Activated CD8-positive, alpha-beta memory T cell treated with anti-CD3 and anti-CD28 coated beads, Interleukin-2, amount 10 ng/mL, durations not matched to agents 7 days and 5 days (primary cell): ENCODE measurements at regions not wholly inside any gene's neighbourhood (a gene's known extent, or its start where the extent isn't known, plus 50 kb on each side); places are given as distances from the start of the nearest gene placed in this dataset.

Source experiments
- ATAC-seq: fragments of 150-1000 bp; cut with Tn5 transposase; one replicate; pipeline ENCODE4 v1.10.0; 2021; ENCODE audit warnings: moderate library complexity
- CTCF ChIA-PET: fragments of 350-600 bp; sonication (Branson Sonifier 250); formaldehyde crosslinking; loops from one replicate; lab custom pipeline; 2021; ENCODE audit warnings: antibody characterized with exemption; lab: Charles Lee
- DNase-seq: peaks from one replicate; pipeline ENCODE4 v3.0.0-alpha.2; 2020
- H3K27ac Mint-ChIP-seq: one replicate; pipeline ENCODE4 v1.8.0; 2021; ENCODE audit warnings: mild to moderate bottlenecking, mixed read lengths
- H3K27me3 Mint-ChIP-seq: one replicate; pipeline ENCODE4 v1.8.0; 2021; ENCODE audit warnings: mixed read lengths
- H3K36me3 Mint-ChIP-seq: one replicate; pipeline ENCODE4 v1.8.0; 2021; ENCODE audit warnings: mild to moderate bottlenecking, mixed read lengths
- H3K4me1 Mint-ChIP-seq: one replicate; pipeline ENCODE4 v1.8.0; 2021; ENCODE audit warnings: mixed read lengths
- H3K4me3 Mint-ChIP-seq: one replicate; pipeline ENCODE4 v1.8.0; 2021; ENCODE audit warnings: mild to moderate bottlenecking, moderate library complexity, mixed read lengths
- H3K9me3 Mint-ChIP-seq: one replicate; pipeline ENCODE4 v1.8.0; 2022; ENCODE audit warnings: low read depth, mixed read lengths

DNA sequence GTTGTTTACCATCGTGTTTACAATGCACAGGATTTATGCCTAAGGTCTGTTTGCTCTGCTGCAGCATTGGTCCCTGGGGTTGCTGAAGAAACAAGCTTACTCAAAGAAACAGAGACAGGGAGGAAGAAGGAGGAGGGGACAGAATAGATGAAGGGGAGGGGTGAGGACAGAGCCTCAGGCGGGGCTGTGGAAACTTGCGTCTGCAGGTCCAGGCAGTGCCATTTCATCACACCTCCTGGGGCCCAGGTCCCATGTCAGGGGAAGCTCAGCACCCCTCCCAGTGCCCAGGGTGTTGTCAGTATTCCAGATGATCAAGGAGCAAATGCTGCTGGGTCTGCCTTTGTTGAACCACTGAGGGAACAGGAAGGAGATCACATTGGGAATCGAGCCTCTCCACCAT, 1406.8 kb downstream of the TBC1D22A start:
- H3K27me3 Mint-ChIP-seq, result no peaks in the 10 kb centered on the region
- H3K27ac Mint-ChIP-seq, result no peak overlapping the region
- DNase-seq, result no peak
- ATAC-seq, result no peak
- no peaks in the 10 kb centered on the region for H3K9me3 Mint-ChIP-seq
- no peaks in the 10 kb centered on the region for H3K36me3 Mint-ChIP-seq
- no peaks in the 10 kb centered on the region for H3K4me1 Mint-ChIP-seq
- CTCF ChIA-PET, result no interaction called here
- H3K4me3 Mint-ChIP-seq, result no peak overlapping the region

GRCh38 chr22:48167238-48167637, 1404.8 kb downstream of the TBC1D22A start:
- H3K4me3 Mint-ChIP-seq, result no peak overlapping the region
- H3K36me3 Mint-ChIP-seq, result no peaks in the 10 kb centered on the region
- no peaks in the 10 kb centered on the region for H3K27me3 Mint-ChIP-seq
- H3K27ac Mint-ChIP-seq, result no peak overlapping the region
- H3K9me3 Mint-ChIP-seq, result no peaks in the 10 kb centered on the region
- CTCF ChIA-PET, result no interaction called here
- ATAC-seq (no peak), DNase-seq (no peak)
- H3K4me1 Mint-ChIP-seq, result no peaks in the 10 kb centered on the region

GRCh38 chr22:48161298-48161697, 1398.8 kb downstream of the TBC1D22A start:
- ATAC-seq (no peak), DNase-seq (no peak)
- no peaks in the 10 kb centered on the region for H3K4me1 Mint-ChIP-seq
- H3K27ac Mint-ChIP-seq, result no peak overlapping the region
- CTCF ChIA-PET, result no interaction called here
- H3K9me3 Mint-ChIP-seq, result no peaks in the 10 kb centered on the region
- no peak overlapping the region for H3K4me3 Mint-ChIP-seq
- H3K36me3 Mint-ChIP-seq, result no peaks in the 10 kb centered on the region
- no peaks in the 10 kb centered on the region for H3K27me3 Mint-ChIP-seq

GRCh38 chr22:48157676-48158075, 1395.2 kb downstream of the TBC1D22A start:
- DNase-seq, result no peak
- no peaks in the 10 kb centered on the region for H3K4me1 Mint-ChIP-seq

DNA sequence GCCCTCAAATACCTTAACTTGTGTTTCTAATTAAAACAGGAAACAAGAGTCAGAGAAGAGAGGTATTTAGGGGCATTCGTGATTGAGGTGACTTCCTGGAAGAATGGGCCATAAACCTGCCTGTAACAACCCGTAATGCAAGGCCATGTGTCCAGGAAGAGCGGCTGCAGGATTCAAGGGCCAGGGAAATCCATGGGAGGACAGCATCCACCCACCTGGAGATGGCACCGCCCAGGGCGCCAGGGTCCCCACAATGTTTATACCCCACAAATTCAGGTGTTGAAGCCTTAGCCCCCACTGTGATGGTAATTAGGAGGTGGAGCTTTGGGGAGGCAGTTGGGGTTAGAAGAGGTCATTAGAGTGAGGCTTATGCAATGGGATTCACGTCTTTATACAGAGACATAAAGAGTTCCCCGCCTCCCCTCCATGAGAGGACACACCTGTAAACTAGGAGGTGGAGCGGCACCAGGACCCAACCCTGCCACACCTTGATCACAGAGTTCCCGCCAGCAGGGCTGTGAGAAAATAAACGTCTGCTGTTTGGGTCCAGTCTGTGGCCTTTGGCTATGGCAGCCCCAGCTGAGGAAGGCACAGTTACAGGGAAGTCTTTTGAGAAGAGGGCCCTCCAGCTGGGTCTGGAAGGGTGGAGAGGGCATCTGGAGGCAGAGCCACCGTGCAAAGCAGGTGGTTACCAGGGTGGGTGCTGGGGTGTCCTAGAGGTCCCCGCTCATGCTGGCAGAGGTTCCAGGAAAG, 1394.3 kb downstream of the TBC1D22A start:
- no peaks in the 10 kb centered on the region for H3K4me1 Mint-ChIP-seq
- no peak for DNase-seq
- H3K27ac Mint-ChIP-seq, result no peak overlapping the region
- no peak for ATAC-seq
- H3K4me3 Mint-ChIP-seq, result no peak overlapping the region
- no peaks in the 10 kb centered on the region for H3K36me3 Mint-ChIP-seq
- no peaks in the 10 kb centered on the region for H3K9me3 Mint-ChIP-seq
- CTCF ChIA-PET, result no interaction called here
- H3K27me3 Mint-ChIP-seq, result no peaks in the 10 kb centered on the region

More at GRCh38 chr22:48157676-48158075, 1395.2 kb downstream of the TBC1D22A start:
- Mint-ChIP-seq H3K9me3 (no peaks in the 10 kb centered on the region), H3K4me3 (no peak overlapping the region), H3K36me3 (no peaks in the 10 kb centered on the region), H3K27ac (no peak overlapping the region), H3K27me3 (no peaks in the 10 kb centered on the region)
- CTCF ChIA-PET, result no interaction called here
- no peak for ATAC-seq

DNA sequence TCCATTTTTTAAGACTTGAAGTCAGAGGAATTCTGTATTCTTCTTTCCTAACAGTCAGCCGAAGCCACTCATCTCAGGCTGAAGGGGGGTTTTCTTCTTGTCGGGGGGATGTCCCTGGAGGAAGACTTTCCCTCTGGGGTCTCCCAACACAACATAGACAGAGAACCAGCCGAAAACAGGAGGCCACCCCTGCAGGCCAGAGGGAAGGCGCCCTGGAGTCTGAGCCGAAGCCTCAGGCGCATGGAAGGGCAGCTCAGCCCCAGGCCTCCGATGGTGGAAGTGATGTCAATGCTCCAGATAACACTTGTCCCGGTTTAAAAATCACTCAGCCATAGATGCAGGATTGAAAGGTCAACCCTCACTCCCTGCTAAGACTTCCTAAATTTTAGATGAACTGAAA, 1393.0 kb downstream of the TBC1D22A start:
- no peaks in the 10 kb centered on the region for H3K4me1 Mint-ChIP-seq
- ATAC-seq (no peak), DNase-seq (no peak)
- no peak overlapping the region for H3K27ac Mint-ChIP-seq
- CTCF ChIA-PET, result no interaction called here
- no peaks in the 10 kb centered on the region for H3K36me3 Mint-ChIP-seq
- no peak overlapping the region for H3K4me3 Mint-ChIP-seq
- H3K27me3 Mint-ChIP-seq, result no peaks in the 10 kb centered on the region
- no peaks in the 10 kb centered on the region for H3K9me3 Mint-ChIP-seq

- Mint-ChIP-seq H3K4me1 (no peaks in the 10 kb centered on the region), H3K27ac (no peak overlapping the region), H3K27me3 (no peaks in the 10 kb centered on the region), H3K36me3 (no peaks in the 10 kb centered on the region), H3K4me3 (no peak overlapping the region), H3K9me3 (no peaks in the 10 kb centered on the region)
- no peak for ATAC-seq
- DNase-seq, result no peak
- CTCF ChIA-PET, result no interaction called here
These were observed 1392.4 kb downstream of the TBC1D22A start for GRCh38 chr22:48154943-48155240.

- CTCF ChIA-PET, result no interaction called here
- Mint-ChIP-seq H3K27me3 (no peaks in the 10 kb centered on the region), H3K4me3 (no peak overlapping the region), H3K4me1 (no peaks in the 10 kb centered on the region), H3K9me3 (no peaks in the 10 kb centered on the region), H3K36me3 (no peaks in the 10 kb centered on the region), H3K27ac (no peak overlapping the region)
- ATAC-seq (no peak), DNase-seq (no peak)
These were observed 1391.9 kb downstream of the TBC1D22A start for GRCh38 chr22:48154169-48154942.

GRCh38 chr22:48153726-48154125, 1391.3 kb downstream of the TBC1D22A start:
- CTCF ChIA-PET, result no interaction called here
- Mint-ChIP-seq H3K27me3 (no peaks in the 10 kb centered on the region), H3K9me3 (no peaks in the 10 kb centered on the region), H3K36me3 (no peaks in the 10 kb centered on the region), H3K27ac (no peak overlapping the region), H3K4me1 (no peaks in the 10 kb centered on the region), H3K4me3 (no peak overlapping the region)
- DNase-seq, result no peak
- ATAC-seq, result no peak

DNA sequence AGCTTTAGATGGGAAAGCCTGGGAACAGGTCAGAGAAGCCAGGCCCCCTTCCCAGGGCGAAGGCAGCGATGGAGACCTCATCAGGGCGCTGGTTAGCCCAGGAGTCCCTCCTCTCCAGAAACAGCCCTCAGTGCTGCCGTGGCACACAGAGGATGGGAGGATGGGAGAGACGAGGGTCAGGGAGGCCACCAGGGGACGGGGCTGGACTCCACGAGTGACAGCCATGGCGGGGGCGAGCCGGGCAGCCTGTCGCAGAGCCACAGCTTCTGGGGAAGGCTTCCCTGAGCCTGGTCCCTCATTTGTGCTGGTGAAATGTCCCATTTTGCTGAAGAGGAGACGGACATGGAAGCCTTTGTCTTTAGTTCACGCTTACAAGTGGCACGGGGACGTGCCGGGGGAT, 1390.5 kb downstream of the TBC1D22A start:
- no peak for ATAC-seq
- Mint-ChIP-seq H3K27ac (no peak overlapping the region), H3K4me1 (no peaks in the 10 kb centered on the region), H3K4me3 (no peak overlapping the region), H3K36me3 (no peaks in the 10 kb centered on the region), H3K9me3 (no peaks in the 10 kb centered on the region), H3K27me3 (no peaks in the 10 kb centered on the region)
- CTCF ChIA-PET, result no interaction called here
- no peak for DNase-seq

DNA sequence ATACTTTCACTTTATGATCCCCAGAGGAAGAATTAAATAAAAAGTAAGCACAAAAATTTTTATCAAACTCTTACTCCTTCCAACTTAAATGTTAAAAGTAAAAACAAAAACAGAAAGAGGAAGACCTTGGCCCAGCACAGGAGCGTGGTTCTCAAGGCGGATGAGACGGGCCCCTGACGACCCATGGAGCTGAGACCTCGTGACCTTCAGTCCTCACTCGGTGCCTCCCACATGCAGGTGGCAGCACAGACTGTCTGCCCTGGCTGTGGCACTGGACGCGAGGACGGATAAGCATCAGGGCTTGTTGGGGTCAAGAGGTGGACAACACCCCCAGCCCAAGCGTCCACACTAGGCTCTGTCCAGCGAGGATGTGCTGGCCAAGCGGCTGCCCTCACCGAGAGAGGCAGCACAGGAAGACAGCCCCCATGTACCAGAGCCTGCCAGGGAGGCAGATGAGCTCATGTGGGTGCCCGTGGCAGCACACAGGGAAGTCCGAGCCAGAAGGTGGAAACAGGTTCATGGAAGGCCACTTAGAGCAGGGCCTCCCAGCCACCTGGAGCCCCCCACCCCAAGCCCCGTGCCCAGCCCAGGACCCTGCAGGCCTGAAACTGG, 1389.8 kb downstream of the TBC1D22A start:
- ATAC-seq (no peak), DNase-seq (no peak)
- Mint-ChIP-seq H3K4me3 (no peak overlapping the region), H3K27me3 (no peaks in the 10 kb centered on the region), H3K4me1 (no peaks in the 10 kb centered on the region), H3K27ac (no peak overlapping the region), H3K36me3 (no peaks in the 10 kb centered on the region), H3K9me3 (no peaks in the 10 kb centered on the region)
- CTCF ChIA-PET, result no interaction called here

- Mint-ChIP-seq H3K27me3 (no peaks in the 10 kb centered on the region), H3K36me3 (no peaks in the 10 kb centered on the region), H3K27ac (no peak overlapping the region), H3K9me3 (no peaks in the 10 kb centered on the region), H3K4me3 (no peak overlapping the region), H3K4me1 (no peaks in the 10 kb centered on the region)
- ATAC-seq (no peak), DNase-seq (no peak)
- CTCF ChIA-PET, result no interaction called here
These were observed 1389.2 kb downstream of the TBC1D22A start for GRCh38 chr22:48151641-48152040.

DNA sequence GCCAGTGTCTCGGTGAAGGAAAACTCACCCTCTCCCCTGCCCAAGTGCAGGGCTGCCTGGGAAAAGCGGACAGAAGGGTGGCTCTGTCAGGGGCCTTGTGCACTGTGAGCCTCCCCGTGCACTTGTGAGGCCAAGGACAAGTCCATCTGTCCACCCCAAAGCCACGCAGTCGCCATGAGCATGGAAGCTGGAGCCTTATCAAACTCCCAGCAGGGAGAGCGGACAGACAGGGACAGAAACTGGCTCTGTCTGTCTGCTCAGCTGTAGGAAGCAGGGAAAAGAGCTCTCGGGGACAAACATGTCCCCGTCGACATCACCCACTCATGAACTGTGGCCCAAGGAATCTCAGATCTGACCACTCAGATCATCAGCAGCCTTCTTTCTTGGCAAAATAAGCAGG, 1385.4 kb downstream of the TBC1D22A start:
- H3K4me1 Mint-ChIP-seq, result no peaks in the 10 kb centered on the region
- no peak overlapping the region for H3K4me3 Mint-ChIP-seq
- H3K27me3 Mint-ChIP-seq, result peaks cover 2% of the 10 kb centered on the region
- H3K27ac Mint-ChIP-seq, result no peak overlapping the region
- CTCF ChIA-PET, result no interaction called here
- H3K36me3 Mint-ChIP-seq, result no peaks in the 10 kb centered on the region
- ATAC-seq (no peak), DNase-seq (no peak)
- H3K9me3 Mint-ChIP-seq, result no peaks in the 10 kb centered on the region

DNA sequence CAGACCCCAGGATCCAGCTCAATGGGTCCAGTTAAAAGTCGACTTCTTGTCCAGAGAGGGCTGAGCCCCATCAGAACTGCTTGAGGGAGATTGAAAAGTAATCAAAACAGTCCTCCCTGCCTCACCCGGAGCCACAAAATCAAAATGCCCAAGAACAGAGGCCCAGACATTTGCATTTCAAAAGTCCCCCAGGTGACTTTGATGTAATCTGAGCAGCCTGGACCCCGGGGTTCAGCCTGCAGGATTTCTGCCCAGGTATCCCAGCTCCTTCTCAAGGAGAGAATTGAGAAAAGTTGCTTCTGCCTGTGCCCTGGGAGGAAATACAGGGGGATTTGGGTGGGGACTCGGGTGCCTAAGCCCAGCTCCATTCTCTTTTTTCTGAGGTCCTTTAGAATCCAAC, 1385.0 kb downstream of the TBC1D22A start:
- no peaks in the 10 kb centered on the region for H3K9me3 Mint-ChIP-seq
- no peak for DNase-seq
- H3K36me3 Mint-ChIP-seq, result no peaks in the 10 kb centered on the region
- no peak for ATAC-seq
- no peaks in the 10 kb centered on the region for H3K4me1 Mint-ChIP-seq
- no peak overlapping the region for H3K4me3 Mint-ChIP-seq
- no peak overlapping the region for H3K27ac Mint-ChIP-seq
- CTCF ChIA-PET, result no interaction called here
- H3K27me3 Mint-ChIP-seq, result peaks cover 2% of the 10 kb centered on the region
